H9 (cell line): ENCODE measurements at regions not wholly inside any gene's neighbourhood (a gene's known extent, or its start where the extent isn't known, plus 50 kb on each side); places are given as distances from the start of the nearest gene placed in this dataset.

ENCODE experiments used
- DNase-seq: peaks from one replicate; pipeline ENCODE4 v3.0.0-alpha.2; 2017
- H2AFZ ChIP-seq: one replicate; pipeline ENCODE4 v1.6.1; 2013; ENCODE audit warnings: mild to moderate bottlenecking, low read length, control low read depth, moderate library complexity
- H2AK5ac ChIP-seq: 2 replicates; pipeline ENCODE4 v1.6.1; 2013; ENCODE audit warnings: low read length, control low read depth, mixed read lengths; ENCODE audit not compliant: insufficient read length
- H2BK120ac ChIP-seq: one replicate; pipeline ENCODE4 v1.6.1; 2013; ENCODE audit warnings: low read depth, mild to moderate bottlenecking, low read length, control low read depth, inconsistent platforms; ENCODE audit not compliant: poor library complexity, severe bottlenecking
- H2BK12ac ChIP-seq: 2 replicates; pipeline ENCODE4 v1.6.1; 2013; ENCODE audit warnings: low read length, control low read depth, mixed read lengths, low read depth; ENCODE audit not compliant: insufficient read length
- H2BK15ac ChIP-seq: 2 replicates; pipeline ENCODE4 v1.6.1; 2013; ENCODE audit warnings: low read depth, low read length, control low read depth
- H2BK20ac ChIP-seq: one replicate; pipeline ENCODE4 v1.6.1; 2013; ENCODE audit warnings: low read depth, mild to moderate bottlenecking, low read length, control low read depth, inconsistent platforms; ENCODE audit not compliant: poor library complexity, severe bottlenecking
- H2BK5ac ChIP-seq: 2 replicates; pipeline ENCODE4 v1.6.1; 2013; ENCODE audit warnings: low read length, control low read depth, mixed read lengths; ENCODE audit not compliant: insufficient read length
- H3K14ac ChIP-seq: 2 replicates; pipeline ENCODE4 v1.6.1; 2013; ENCODE audit warnings: low read length, control low read depth; ENCODE audit not compliant: insufficient read depth
- H3K18ac ChIP-seq: 2 replicates; pipeline ENCODE4 v1.6.1; 2013; ENCODE audit warnings: low read depth, mild to moderate bottlenecking, mixed read lengths, low read length, control low read depth; ENCODE audit not compliant: insufficient read length
- H3K23ac ChIP-seq: 2 replicates; pipeline ENCODE4 v1.6.1; 2013; ENCODE audit warnings: low read length, control low read depth, mixed read lengths, low read depth; ENCODE audit not compliant: insufficient read length
- H3K23me2 ChIP-seq: 2 replicates; pipeline ENCODE4 v1.6.1; 2013; ENCODE audit warnings: low read depth, mild to moderate bottlenecking, mixed read lengths, low read length, control low read depth; ENCODE audit not compliant: insufficient read length, poor library complexity, severe bottlenecking
- H3K27ac ChIP-seq: 2 replicates; pipeline ENCODE4 v1.5.1; 2013; ENCODE audit warnings: low read length, control low read depth, mixed read lengths, low read depth; ENCODE audit not compliant: insufficient read length
- H3K27me3 ChIP-seq: 2 replicates; pipeline ENCODE4 v1.6.1; 2013; ENCODE audit warnings: low read length, control low read depth, inconsistent platforms; ENCODE audit not compliant: insufficient read depth
- H3K4ac ChIP-seq: 2 replicates; pipeline ENCODE4 v1.6.1; 2013; ENCODE audit warnings: low read depth, mild to moderate bottlenecking, control low read depth, inconsistent platforms, low read length, moderate library complexity
- H3K4me1 ChIP-seq: 2 replicates; pipeline ENCODE4 v1.6.1; 2013; ENCODE audit warnings: low read length, control low read depth, inconsistent platforms; ENCODE audit not compliant: insufficient read depth
- H3K4me2 ChIP-seq: 2 replicates; pipeline ENCODE4 v1.6.1; 2013; ENCODE audit warnings: low read length, control low read depth, mixed read lengths; ENCODE audit not compliant: insufficient read length, insufficient read depth
- H3K56ac ChIP-seq: 2 replicates; pipeline ENCODE4 v1.6.1; 2013; ENCODE audit warnings: low read depth, mild to moderate bottlenecking, mixed read lengths, low read length, control low read depth; ENCODE audit not compliant: insufficient read length
- H3K79me1 ChIP-seq: 2 replicates; pipeline ENCODE4 v1.6.1; 2013; ENCODE audit warnings: low read depth, mild to moderate bottlenecking, moderate library complexity, low read length, control low read depth, inconsistent platforms; ENCODE audit not compliant: insufficient read depth, poor library complexity, severe bottlenecking
- H3K79me2 ChIP-seq: 2 replicates; pipeline ENCODE4 v1.6.1; 2013; ENCODE audit warnings: low read length, control low read depth, inconsistent platforms; ENCODE audit not compliant: insufficient read depth
- H3K9ac ChIP-seq: 2 replicates; pipeline ENCODE4 v1.6.1; 2013; ENCODE audit warnings: low read length, control low read depth, mixed read lengths; ENCODE audit not compliant: insufficient read length; ENCODE audit errors: extremely low read depth
- H3K9me3 ChIP-seq: one replicate; pipeline ENCODE4 v1.6.1; 2013; ENCODE audit warnings: low read depth, low read length, inconsistent platforms; ENCODE audit not compliant: control insufficient read depth
- H3T11ph ChIP-seq: one replicate; pipeline ENCODE4 v1.6.1; 2013; ENCODE audit warnings: mild to moderate bottlenecking, low read length, control low read depth, inconsistent platforms
- H4K20me1 ChIP-seq: one replicate; pipeline ENCODE4 v1.6.1; 2013; ENCODE audit not compliant: control insufficient read depth, insufficient read length, insufficient read depth
- H4K5ac ChIP-seq: 2 replicates; pipeline ENCODE4 v1.6.1; 2013; ENCODE audit warnings: low read depth, mild to moderate bottlenecking, mixed read lengths, low read length, control low read depth; ENCODE audit not compliant: insufficient read length
- H4K8ac ChIP-seq: replicated peaks from 2 replicates; pipeline ENCODE4 v1.6.1; 2013; ENCODE audit warnings: low read length, control low read depth, mixed read lengths, low read depth; ENCODE audit not compliant: insufficient read length
- H4K91ac ChIP-seq: 2 replicates; pipeline ENCODE4 v1.6.1; 2013; ENCODE audit warnings: low read depth, mild to moderate bottlenecking, moderate library complexity, mixed read lengths, low read length, control low read depth; ENCODE audit not compliant: insufficient read length
- H3K27ac Mint-ChIP-seq, 3 experiments: 2 replicates in 2 of 3; 3 replicates in 1 of 3; pipeline ENCODE4 v1.8.0; 2020 to 2021; ENCODE audit warnings: mixed read lengths in 3 of 3, mild to moderate bottlenecking in 1 of 3, moderate library complexity in 1 of 3
- H3K27me3 Mint-ChIP-seq: 2 replicates; pipeline ENCODE4 v1.8.0; 2021; ENCODE audit warnings: low read depth, mild to moderate bottlenecking, moderate library complexity, mixed read lengths
- H3K36me3 Mint-ChIP-seq, 3 experiments: 2 replicates in 2 of 3; 3 replicates in 1 of 3; pipeline ENCODE4 v1.8.0; 2020 to 2021; ENCODE audit warnings: low read depth in 3 of 3, mixed read lengths in 3 of 3; ENCODE audit not compliant: insufficient read depth in 1 of 3
- H3K4me1 Mint-ChIP-seq, 2 experiments: 2 replicates each; pipeline ENCODE4 v1.8.0; 2020; ENCODE audit warnings: mixed read lengths in 2 of 2
- H3K4me3 Mint-ChIP-seq, 2 experiments: 2 replicates in 1 of 2; 3 replicates in 1 of 2; pipeline ENCODE4 v1.8.0; 2020 to 2021; ENCODE audit warnings: mild to moderate bottlenecking in 2 of 2, mixed read lengths in 2 of 2, moderate library complexity in 1 of 2
- H3K9me3 Mint-ChIP-seq, 2 experiments: 2 replicates in 1 of 2; 3 replicates in 1 of 2; pipeline ENCODE4 v1.8.0; 2020; ENCODE audit warnings: mild to moderate bottlenecking in 2 of 2, mixed read lengths in 2 of 2, moderate library complexity in 1 of 2
- CTCF ChIP-seq: fragments of 200-600 bp; sonication (generic); conservative IDR thresholded peaks from 3 replicates; pipeline ENCODE4 v1.8.0; 2021; ENCODE audit warnings: antibody characterized with exemption, mild to moderate bottlenecking
- WGBS: extraction: QIAGEN DNeasy Blood & Tissue Kit; methylation state at CpG from one replicate; pipeline ENCODE4 v1.1.7; 2013; ENCODE audit warnings: missing lambda C conversion rate, low lambda C conversion rate, mixed read lengths; ENCODE audit not compliant: insufficient read length; ENCODE audit errors: extremely low coverage; 5-methylcytosine and 5-hydroxymethylcytosine counted together

- Histone ChIP-seq H3K27me3 (no peaks in the 10 kb centered on the region), H3T11ph (no peak overlapping the region), H4K8ac (no peak overlapping the region), H3K79me2 (no peaks in the 10 kb centered on the region), H2BK12ac (no peak overlapping the region), H2BK15ac (no peak overlapping the region), H2BK120ac (no peak overlapping the region), H4K5ac (no peak overlapping the region), H3K9ac (no peak overlapping the region), H3K4ac (no peak overlapping the region), H3K4me2 (no peak overlapping the region), H3K79me1 (no peaks in the 10 kb centered on the region), H2AK5ac (no peak overlapping the region), H3K14ac (no peak overlapping the region), H3K18ac (no peak overlapping the region), H2BK20ac (no peak overlapping the region), H4K20me1 (no peaks in the 10 kb centered on the region), H3K56ac (no peak overlapping the region), H3K23me2 (no peaks in the 10 kb centered on the region), H4K91ac (no peak overlapping the region), H2BK5ac (no peak overlapping the region), H3K9me3 (no peaks in the 10 kb centered on the region), H3K4me1 (no peaks in the 10 kb centered on the region), H3K27ac (no peak overlapping the region), H3K23ac (no peak overlapping the region), H2AFZ (no peak overlapping the region)
- Mint-ChIP-seq H3K4me3 (no peak overlapping the region), H3K27ac (no peak overlapping the region), H3K36me3 (no peaks in the 10 kb centered on the region), H3K27me3 (no peaks in the 10 kb centered on the region), H3K9me3 (no peaks in the 10 kb centered on the region), H3K4me1 (peaks cover 0 to 9% of the 10 kb centered on the region in 2 experiments; a peak in 2 of 4 replicates)
- no peak for TF ChIP-seq CTCF
- DNase-seq, result no peak
- 100% methylated on average over 1 of the region's 4 CpGs for WGBS
Observed at GRCh38 chr9:73347123-73347522, 195.5 kb downstream of the ANXA1 start.
